HG02798 (cell line): ENCODE measurements at regions not wholly inside any gene's neighbourhood (a gene's known extent, or its start where the extent isn't known, plus 50 kb on each side); places are given as distances from the start of the nearest gene placed in this dataset.
"Not testable (repeated sequence)": the region's sequence is repeated elsewhere in the genome, so short reads cannot be mapped to it uniquely, and the experiment has no call there.

Experiments
- ATAC-seq: cut with Tn5 transposase; IDR thresholded peaks from one replicate; pipeline ENCODE4 v1.9.1; 2021; ENCODE audit warnings: mild to moderate bottlenecking; ENCODE audit not compliant: unreplicated experiment, poor library complexity

- ATAC-seq = no peak
Observed at GRCh38 chr4:138643827-138644226, 371.8 kb upstream of the NOCT start.

GRCh38 chr4:138639018-138639741 is 376.4 kb upstream of the NOCT start:
- ATAC-seq = no peak

- no peak for ATAC-seq
Observed at GRCh38 chr4:138636781-138637180, 378.8 kb upstream of the NOCT start.

GRCh38 chr4:138634915-138635314 is 380.7 kb upstream of the NOCT start:
- ATAC-seq = no peak

GRCh38 chr4:138633580-138633904 is 382.0 kb upstream of the NOCT start:
- ATAC-seq = no peak

GRCh38 chr4:138632856-138633579 is 382.6 kb upstream of the NOCT start:
- no peak for ATAC-seq

GRCh38 chr4:138630666-138631065 is 384.9 kb upstream of the NOCT start:
- no peak for ATAC-seq

GRCh38 chr4:138629669-138630068 is 385.9 kb upstream of the NOCT start:
- ATAC-seq = no peak

- ATAC-seq = no peak
Observed at GRCh38 chr4:138627096-138627495, 384.9 kb upstream of the SLC7A11 start.

GRCh38 chr4:138622362-138622761 is 380.2 kb upstream of the SLC7A11 start:
- not testable (repeated sequence) for ATAC-seq

GRCh38 chr4:138616775-138617174 is 374.6 kb upstream of the SLC7A11 start:
- ATAC-seq = no peak

- ATAC-seq = no peak
Observed at GRCh38 chr4:138614398-138615142, 372.4 kb upstream of the SLC7A11 start.

GRCh38 chr4:138612428-138612827 is 370.3 kb upstream of the SLC7A11 start:
- ATAC-seq = no peak

- ATAC-seq = no peak
Observed at GRCh38 chr4:138611721-138612120, 369.6 kb upstream of the SLC7A11 start.

- ATAC-seq = no peak
Observed at GRCh38 chr4:138611017-138611416, 368.9 kb upstream of the SLC7A11 start.

- ATAC-seq = peak; percentile 80
Observed at GRCh38 chr4:138609943-138610350, 367.8 kb upstream of the SLC7A11 start.

- ATAC-seq = no peak
Observed at GRCh38 chr4:138604556-138604955, 362.4 kb upstream of the SLC7A11 start.

- ATAC-seq = no peak
Observed at GRCh38 chr4:138602664-138603063, 360.5 kb upstream of the SLC7A11 start.

- ATAC-seq = peak; percentile 82
Observed at GRCh38 chr4:138599965-138600364, 357.8 kb upstream of the SLC7A11 start.

- no peak for ATAC-seq
Observed at GRCh38 chr4:138598226-138598625, 356.1 kb upstream of the SLC7A11 start.

GRCh38 chr4:138596896-138597295 is 354.7 kb upstream of the SLC7A11 start:
- ATAC-seq = no peak
